ENCODE measurements at regions not wholly inside any gene's neighbourhood (a gene's known extent, or its start where the extent isn't known, plus 50 kb on each side); places are given as distances from the start of the nearest gene placed in this dataset.

DNA sequence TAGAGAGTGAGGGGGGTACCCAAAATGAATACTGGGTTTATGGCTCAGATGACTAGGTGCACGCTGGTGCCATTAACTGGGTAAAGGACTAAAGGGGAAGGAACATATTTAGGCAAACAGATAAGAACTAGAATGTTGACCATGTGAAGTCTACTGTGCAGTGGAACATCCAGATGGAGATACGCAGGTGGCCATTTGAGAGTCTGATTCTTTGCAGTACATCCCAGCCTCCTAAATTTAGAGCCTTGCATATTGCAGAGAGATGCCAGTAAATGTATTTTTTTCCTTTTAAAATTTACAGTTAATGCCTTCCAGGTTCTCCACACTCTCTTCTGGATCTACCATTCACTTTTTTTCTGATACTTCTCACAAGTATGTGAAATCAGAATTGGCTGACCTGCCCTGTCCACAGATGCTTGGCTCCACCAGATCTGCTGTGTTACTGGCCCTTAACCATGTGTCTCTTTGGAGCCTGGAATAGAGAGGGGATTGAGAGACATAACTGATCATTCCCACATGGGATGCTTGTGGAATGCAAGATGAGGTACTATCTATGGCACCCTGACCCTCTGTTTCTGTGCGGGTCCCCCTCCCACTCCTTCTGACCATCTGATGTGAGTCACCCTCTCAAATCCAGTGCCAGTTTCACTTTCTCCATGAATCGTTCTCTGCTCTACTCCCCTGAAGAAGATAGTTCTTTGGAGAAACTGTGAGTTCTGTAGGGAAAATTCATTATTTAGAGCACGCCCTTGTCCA, 77.0 kb upstream of the NCAM1 start:
- H3K4me3 Mint-ChIP-seq = no peak overlapping the region
- TF ChIP-seq, protein P1, sequence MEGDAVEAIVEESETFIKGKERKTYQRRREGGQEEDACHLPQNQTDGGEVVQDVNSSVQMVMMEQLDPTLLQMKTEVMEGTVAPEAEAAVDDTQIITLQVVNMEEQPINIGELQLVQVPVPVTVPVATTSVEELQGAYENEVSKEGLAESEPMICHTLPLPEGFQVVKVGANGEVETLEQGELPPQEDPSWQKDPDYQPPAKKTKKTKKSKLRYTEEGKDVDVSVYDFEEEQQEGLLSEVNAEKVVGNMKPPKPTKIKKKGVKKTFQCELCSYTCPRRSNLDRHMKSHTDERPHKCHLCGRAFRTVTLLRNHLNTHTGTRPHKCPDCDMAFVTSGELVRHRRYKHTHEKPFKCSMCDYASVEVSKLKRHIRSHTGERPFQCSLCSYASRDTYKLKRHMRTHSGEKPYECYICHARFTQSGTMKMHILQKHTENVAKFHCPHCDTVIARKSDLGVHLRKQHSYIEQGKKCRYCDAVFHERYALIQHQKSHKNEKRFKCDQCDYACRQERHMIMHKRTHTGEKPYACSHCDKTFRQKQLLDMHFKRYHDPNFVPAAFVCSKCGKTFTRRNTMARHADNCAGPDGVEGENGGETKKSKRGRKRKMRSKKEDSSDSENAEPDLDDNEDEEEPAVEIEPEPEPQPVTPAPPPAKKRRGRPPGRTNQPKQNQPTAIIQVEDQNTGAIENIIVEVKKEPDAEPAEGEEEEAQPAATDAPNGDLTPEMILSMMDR (IDR thresholded peaks at IDR 0.05; ENCODE audit: unreplicated experiment) = no peak
- no peak overlapping the region for H3K27ac Mint-ChIP-seq
- H3K4me1 Mint-ChIP-seq = peaks cover 7% of the 10 kb centered on the region
- DNase-seq (ENCODE audit: low spot score in 2 of 2, unreplicated experiment in 2 of 2) = no peak
- H3K27me3 Mint-ChIP-seq (ENCODE audit: low read depth) = no peaks in the 10 kb centered on the region
- H3K9me3 Mint-ChIP-seq = no peaks in the 10 kb centered on the region
- H3K36me3 Mint-ChIP-seq = no peaks in the 10 kb centered on the region

DNA sequence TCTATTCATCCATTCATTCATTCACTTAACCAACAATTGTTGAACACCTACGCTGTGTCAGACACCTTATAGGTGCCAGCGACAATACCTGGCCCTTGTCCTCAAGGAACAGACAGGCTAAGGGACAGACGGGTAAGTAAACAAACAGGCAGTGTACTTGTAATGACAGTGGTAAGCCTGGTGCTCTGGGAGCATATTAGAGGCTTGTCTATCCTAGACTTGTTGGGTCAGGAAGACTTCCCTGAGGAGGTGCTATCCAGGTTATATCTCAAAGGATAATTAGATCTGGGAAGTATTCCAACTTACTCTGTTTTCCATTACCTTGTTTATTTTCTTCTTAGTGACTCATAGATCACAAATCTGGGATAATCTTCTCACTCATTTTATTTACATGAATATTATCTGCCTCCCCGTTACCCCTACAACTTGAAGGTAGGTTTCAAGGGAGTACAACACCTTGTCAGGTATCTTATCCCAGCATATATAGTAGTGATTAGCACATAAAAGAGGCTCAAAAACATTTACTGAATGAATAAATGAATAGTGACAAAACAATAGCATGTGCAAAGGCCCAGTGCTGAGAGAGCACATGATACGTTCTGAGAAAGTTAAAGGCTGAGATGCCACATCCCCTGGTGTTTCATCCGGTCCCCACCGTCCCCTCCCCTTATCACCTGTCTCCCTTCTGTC, 75.3 kb upstream of the NCAM1 start:
- no peak for DNase-seq (ENCODE audit: low spot score in 2 of 2, unreplicated experiment in 2 of 2)
- Mint-ChIP-seq H3K4me1 (peaks cover 7% of the 10 kb centered on the region), H3K4me3 (no peak overlapping the region), H3K36me3 (no peaks in the 10 kb centered on the region), H3K9me3 (no peaks in the 10 kb centered on the region), H3K27ac (no peak overlapping the region), H3K27me3 (ENCODE audit: low read depth) (peaks cover 12% of the 10 kb centered on the region)
- TF ChIP-seq, protein P1 (IDR thresholded peaks at IDR 0.05; ENCODE audit: unreplicated experiment) = no peak

DNA sequence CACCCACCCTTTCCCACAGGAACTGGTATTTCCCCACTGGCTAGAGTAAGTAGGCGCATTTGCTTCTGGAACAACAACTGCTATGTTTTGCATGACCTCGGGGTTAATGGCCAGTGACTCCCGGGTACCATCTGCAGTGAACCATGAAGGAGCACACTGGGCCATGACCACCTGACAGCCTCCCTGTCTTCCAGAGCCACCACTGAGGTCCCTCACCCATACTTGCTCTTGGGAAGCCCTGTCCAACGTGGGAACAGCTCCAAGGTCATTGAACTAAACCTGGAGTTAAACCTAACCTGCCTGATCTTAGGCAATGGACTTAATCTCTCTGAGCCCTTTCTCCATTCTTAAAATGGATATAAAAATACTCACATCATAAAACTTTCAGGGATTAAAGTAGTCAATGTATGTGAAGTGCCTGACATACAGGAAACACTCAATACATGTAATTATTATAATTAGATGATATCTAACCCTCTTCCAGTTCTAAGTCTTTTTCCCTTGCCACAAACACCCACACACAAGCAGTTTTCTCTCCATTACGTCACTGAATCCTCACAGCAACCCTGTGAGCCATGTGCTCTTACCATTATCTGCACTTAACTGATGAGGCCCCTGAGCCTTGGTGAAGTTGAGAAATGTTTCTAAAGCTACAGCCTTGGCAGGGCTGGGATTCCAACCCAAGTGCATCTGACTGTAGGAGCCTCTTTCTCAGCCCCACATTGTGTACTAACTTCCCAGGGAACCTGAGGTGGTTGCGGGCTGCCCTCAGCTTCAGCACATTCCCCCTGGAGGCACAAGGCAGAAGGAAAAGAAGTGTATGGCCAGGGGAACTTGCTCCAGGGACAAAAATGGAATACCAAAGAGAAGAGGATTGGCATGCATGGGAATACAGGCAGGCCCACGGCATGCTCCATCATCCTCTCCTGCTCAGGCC, 74.5 kb upstream of the NCAM1 start:
- H3K9me3 Mint-ChIP-seq = no peaks in the 10 kb centered on the region
- H3K27me3 Mint-ChIP-seq (ENCODE audit: low read depth) = peaks cover 20% of the 10 kb centered on the region
- peaks cover 5% of the 10 kb centered on the region for H3K4me1 Mint-ChIP-seq
- H3K36me3 Mint-ChIP-seq = no peaks in the 10 kb centered on the region
- no peak overlapping the region for H3K27ac Mint-ChIP-seq
- TF ChIP-seq, protein P1 (IDR thresholded peaks at IDR 0.05; ENCODE audit: unreplicated experiment) = no peak
- H3K4me3 Mint-ChIP-seq = no peak overlapping the region
- no peak for DNase-seq (ENCODE audit: low spot score in 2 of 2, unreplicated experiment in 2 of 2)

DNA sequence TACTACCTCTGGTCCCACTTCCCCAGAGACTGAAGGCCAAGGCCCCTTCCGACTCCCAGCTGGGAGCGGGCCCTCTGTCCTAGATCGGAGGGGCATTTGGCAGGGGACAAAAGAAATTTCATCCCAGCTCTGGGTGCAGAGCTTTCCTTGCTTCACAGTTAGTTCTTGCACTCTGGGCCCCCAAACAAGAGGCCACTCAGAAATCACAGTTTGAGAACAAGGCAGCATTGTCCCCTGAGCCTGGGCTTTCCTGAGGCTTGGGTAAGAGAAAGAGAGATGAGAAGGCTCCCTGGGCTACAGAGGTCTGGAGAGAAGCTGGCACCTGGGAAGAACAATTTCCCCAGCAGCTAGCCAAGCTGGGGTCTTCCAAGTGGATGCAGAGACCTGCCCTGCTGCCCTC, 71.8 kb upstream of the NCAM1 start:
- H3K4me3 Mint-ChIP-seq = no peak overlapping the region
- DNase-seq (ENCODE audit: low spot score in 2 of 2, unreplicated experiment in 2 of 2) = no peak
- H3K4me1 Mint-ChIP-seq = peaks cover 12% of the 10 kb centered on the region
- H3K27ac Mint-ChIP-seq = no peak overlapping the region
- no peaks in the 10 kb centered on the region for H3K36me3 Mint-ChIP-seq
- TF ChIP-seq, protein P1 (IDR thresholded peaks at IDR 0.05; ENCODE audit: unreplicated experiment) = no peak
- no peaks in the 10 kb centered on the region for H3K9me3 Mint-ChIP-seq
- H3K27me3 Mint-ChIP-seq (ENCODE audit: low read depth) = peaks cover 45% of the 10 kb centered on the region

DNA sequence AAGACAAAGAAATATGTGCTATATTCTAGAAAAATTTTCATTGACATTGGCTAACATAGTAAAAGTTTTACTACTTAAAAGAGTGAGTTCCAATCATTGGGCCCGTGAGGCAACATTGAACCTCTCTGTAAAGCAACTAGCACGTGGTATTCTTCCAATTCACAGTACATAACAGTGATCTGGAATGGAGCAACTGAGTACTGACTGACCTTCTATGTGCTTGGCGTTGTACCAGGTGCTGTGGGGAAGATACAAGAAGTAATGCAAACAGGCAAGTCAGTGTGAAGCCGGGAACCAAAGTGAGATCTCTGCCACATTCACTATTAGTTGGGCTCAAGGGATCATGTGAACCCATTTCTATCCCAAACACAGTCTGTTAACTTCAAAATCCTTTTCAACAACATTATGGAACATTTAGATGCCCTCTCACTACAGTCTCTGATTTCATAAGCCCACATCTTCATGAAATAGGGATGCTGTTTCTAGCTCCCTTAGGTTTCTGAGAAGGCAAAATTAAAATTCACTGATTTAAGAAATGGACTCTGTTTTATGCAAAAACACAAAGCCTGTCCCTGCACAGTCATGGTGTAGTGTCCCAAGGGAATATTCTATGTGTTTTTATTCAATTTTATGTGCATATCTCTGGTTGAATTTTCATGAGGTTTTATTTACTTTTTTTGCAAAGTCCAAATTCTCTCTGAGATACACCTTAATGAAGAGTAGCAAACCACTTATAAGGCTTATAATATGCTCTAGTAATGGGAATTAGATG, 61.8 kb upstream of the NCAM1 start:
- DNase-seq (ENCODE audit: low spot score in 2 of 2, unreplicated experiment in 2 of 2) = no peak
- TF ChIP-seq, protein P1 (IDR thresholded peaks at IDR 0.05; ENCODE audit: unreplicated experiment) = no peak
- H3K4me3 Mint-ChIP-seq = no peak overlapping the region
- no peak overlapping the region for H3K27ac Mint-ChIP-seq
- peaks cover 14% of the 10 kb centered on the region for H3K27me3 Mint-ChIP-seq (ENCODE audit: low read depth)
- H3K9me3 Mint-ChIP-seq = peaks cover 3% of the 10 kb centered on the region
- H3K36me3 Mint-ChIP-seq = no peaks in the 10 kb centered on the region
- peaks cover 19% of the 10 kb centered on the region for H3K4me1 Mint-ChIP-seq

Measured in mesothelial cell of epicardium (in vitro differentiated cells).